CD4-positive, CD25-positive, alpha-beta regulatory T cell (primary cell): ENCODE measurements at regions not wholly inside any gene's neighbourhood (a gene's known extent, or its start where the extent isn't known, plus 50 kb on each side); places are given as distances from the start of the nearest gene placed in this dataset.

ENCODE experiments used
- ATAC-seq, 2 donors: fragments of 150-1000 bp; cut with Tn5 transposase; one replicate each; pipeline ENCODE4 v1.10.0; 2021; ENCODE audit warnings: low read depth in 2 of 2, moderate number of reproducible peaks in 2 of 2, moderate library complexity in 1 of 2
- DNase-seq, 3 donors: peaks; one replicate each; pipeline versions ENCODE4 v3.0.0 to v3.0.0-alpha.2; 2012 to 2022; ENCODE audit warnings: mixed read lengths in 1 of 3
- H3K27ac ChIP-seq: one replicate; pipeline ENCODE4 v1.7.0; 2013; ENCODE audit warnings: mild to moderate bottlenecking, low read length; ENCODE audit not compliant: insufficient read depth, poor library complexity, severe bottlenecking
- H3K27me3 ChIP-seq: one replicate; pipeline ENCODE4 v1.7.0; 2013; ENCODE audit warnings: low read length; ENCODE audit not compliant: control insufficient read depth, insufficient read depth
- H3K36me3 ChIP-seq: one replicate; pipeline ENCODE4 v1.7.0; 2013; ENCODE audit warnings: mild to moderate bottlenecking, low read length, moderate library complexity; ENCODE audit not compliant: control insufficient read depth, insufficient read depth
- H3K4me1 ChIP-seq: 2 replicates; pipeline ENCODE4 v1.7.0; 2013; ENCODE audit warnings: mild to moderate bottlenecking, low read length; ENCODE audit not compliant: insufficient read depth, control insufficient read depth, poor library complexity, severe bottlenecking
- H3K4me3 ChIP-seq: one replicate; pipeline ENCODE4 v1.7.0; 2013; ENCODE audit warnings: low read depth, mild to moderate bottlenecking, low read length, moderate library complexity
- H3K9me3 ChIP-seq, 2 experiments: 1 replicate in 1 of 2; 2 replicates in 1 of 2; pipeline ENCODE4 v1.7.0; 2013; ENCODE audit warnings: low read length in 2 of 2, mild to moderate bottlenecking in 1 of 2, moderate library complexity in 1 of 2; ENCODE audit not compliant: control insufficient read depth in 2 of 2
- H3K27ac Mint-ChIP-seq, 3 donors: one replicate each; pipeline ENCODE4 v1.8.0; 2020 to 2022; ENCODE audit warnings: mild to moderate bottlenecking in 3 of 3, mixed read lengths in 3 of 3, moderate library complexity in 2 of 3
- H3K27me3 Mint-ChIP-seq: one replicate; pipeline ENCODE4 v1.8.0; 2022; ENCODE audit warnings: mild to moderate bottlenecking, mixed read lengths
- H3K36me3 Mint-ChIP-seq: one replicate; pipeline ENCODE4 v1.8.0; 2020; ENCODE audit warnings: mixed read lengths
- H3K4me1 Mint-ChIP-seq, 4 donors: one replicate each; pipeline ENCODE4 v1.8.0; 2020 to 2022; ENCODE audit warnings: mixed read lengths in 4 of 4, mild to moderate bottlenecking in 1 of 4
- H3K4me3 Mint-ChIP-seq, 4 donors: one replicate each; pipeline ENCODE4 v1.8.0; 2020 to 2022; ENCODE audit warnings: mild to moderate bottlenecking in 4 of 4, mixed read lengths in 4 of 4, moderate library complexity in 3 of 4
- H3K9me3 Mint-ChIP-seq, 7 donors: one replicate each; pipeline ENCODE4 v1.8.0; 2020 to 2022; ENCODE audit warnings: mixed read lengths in 7 of 7, mild to moderate bottlenecking in 3 of 7, moderate library complexity in 2 of 7

- Mint-ChIP-seq H3K36me3 (no peaks in the 10 kb centered on the region), H3K9me3 (peaks cover 0 to 11% (median 0%) of the 10 kb centered on the region in 7 donors), H3K27ac (no peak overlapping the region), H3K4me3 (no peak overlapping the region), H3K4me1 (peaks cover 0 to 2% (median 0%) of the 10 kb centered on the region in 4 donors), H3K27me3 (no peaks in the 10 kb centered on the region)
- no peaks in the 10 kb centered on the region for H3K4me1 ChIP-seq
- ATAC-seq = no peak
- H3K4me3 ChIP-seq = no peak overlapping the region
- no peaks in the 10 kb centered on the region for H3K27me3 ChIP-seq
- H3K36me3 ChIP-seq = no peaks in the 10 kb centered on the region
- no peak for DNase-seq
- H3K9me3 ChIP-seq = no peaks in the 10 kb centered on the region
- H3K27ac ChIP-seq = no peak overlapping the region
Observed at GRCh38 chr3:68116580-68116979, 462.2 kb upstream of the SUCLG2 start.

- Histone ChIP-seq H3K4me1 (no peaks in the 10 kb centered on the region), H3K36me3 (no peaks in the 10 kb centered on the region), H3K27ac (no peak overlapping the region), H3K27me3 (no peaks in the 10 kb centered on the region), H3K9me3 (no peaks in the 10 kb centered on the region), H3K4me3 (no peak overlapping the region)
- H3K27ac Mint-ChIP-seq = no peak overlapping the region
- peaks cover 0 to 12% (median 3%) of the 10 kb centered on the region in 7 donors for H3K9me3 Mint-ChIP-seq
- no peak for ATAC-seq
- H3K4me1 Mint-ChIP-seq = peaks cover 0 to 8% (median 3%) of the 10 kb centered on the region in 4 donors
- DNase-seq = no peak
- no peak overlapping the region for H3K4me3 Mint-ChIP-seq
- peaks cover 16% of the 10 kb centered on the region for H3K36me3 Mint-ChIP-seq
- H3K27me3 Mint-ChIP-seq = no peaks in the 10 kb centered on the region
Observed at GRCh38 chr3:68103811-68104210, 449.4 kb upstream of the SUCLG2 start.

GRCh38 chr3:68090571-68090970 is 436.2 kb upstream of the SUCLG2 start:
- no peak for ATAC-seq
- Histone ChIP-seq H3K36me3 (no peaks in the 10 kb centered on the region), H3K4me3 (peak overlapping the region; percentile 58), H3K27ac (no peak overlapping the region), H3K4me1 (peaks cover 22% of the 10 kb centered on the region), H3K27me3 (no peaks in the 10 kb centered on the region), H3K9me3 (no peaks in the 10 kb centered on the region)
- Mint-ChIP-seq H3K27ac (peak overlapping the region in 2 of 3 donors; percentile 47 to 55), H3K4me3 (peak overlapping the region in 3 of 4 donors; percentile 42 to 66 (median 63)), H3K36me3 (no peaks in the 10 kb centered on the region), H3K27me3 (no peaks in the 10 kb centered on the region), H3K9me3 (no peaks in the 10 kb centered on the region), H3K4me1 (peaks cover 15 to 54% (median 40%) of the 10 kb centered on the region in 4 donors)
- DNase-seq = peak in 1 of 3 donors; percentile 4

- Mint-ChIP-seq H3K27ac (peak overlapping the region in 1 of 3 donors; percentile 1), H3K27me3 (no peaks in the 10 kb centered on the region), H3K4me1 (peaks cover 15 to 57% (median 41%) of the 10 kb centered on the region in 4 donors), H3K9me3 (no peaks in the 10 kb centered on the region), H3K36me3 (no peaks in the 10 kb centered on the region), H3K4me3 (peak overlapping the region in 2 of 4 donors; percentile 63 to 77)
- H3K9me3 ChIP-seq = no peaks in the 10 kb centered on the region
- DNase-seq (no peak), ATAC-seq (no peak)
- H3K27ac ChIP-seq = no peak overlapping the region
- peaks cover 22% of the 10 kb centered on the region for H3K4me1 ChIP-seq
- H3K4me3 ChIP-seq = peak overlapping the region; percentile 58
- H3K36me3 ChIP-seq = no peaks in the 10 kb centered on the region
- H3K27me3 ChIP-seq = no peaks in the 10 kb centered on the region
Observed at GRCh38 chr3:68089572-68090011, 435.2 kb upstream of the SUCLG2 start.

- Mint-ChIP-seq H3K9me3 (no peaks in the 10 kb centered on the region), H3K27me3 (no peaks in the 10 kb centered on the region), H3K27ac (peak overlapping the region; percentile 48 to 63 (median 61)), H3K36me3 (peaks cover 3% of the 10 kb centered on the region), H3K4me1 (peaks cover 15 to 56% (median 42%) of the 10 kb centered on the region in 4 donors), H3K4me3 (peak overlapping the region in 3 of 4 donors; percentile 13 to 42 (median 39))
- H3K27me3 ChIP-seq = no peaks in the 10 kb centered on the region
- no peaks in the 10 kb centered on the region for H3K9me3 ChIP-seq
- H3K4me1 ChIP-seq = peaks cover 22% of the 10 kb centered on the region
- ATAC-seq (no peak), DNase-seq (no peak)
- H3K36me3 ChIP-seq = no peaks in the 10 kb centered on the region
- H3K27ac ChIP-seq = no peak overlapping the region
- peak overlapping the region; percentile 68 for H3K4me3 ChIP-seq
Observed at GRCh38 chr3:68088636-68089035, 434.2 kb upstream of the SUCLG2 start.

GRCh38 chr3:68088216-68088615 is 433.8 kb upstream of the SUCLG2 start:
- DNase-seq (peak; percentile 18 to 72 (median 61)), ATAC-seq (peak; percentile 64 to 65)
- Histone ChIP-seq H3K27me3 (no peaks in the 10 kb centered on the region), H3K27ac (no peak overlapping the region), H3K36me3 (no peaks in the 10 kb centered on the region), H3K9me3 (no peaks in the 10 kb centered on the region), H3K4me1 (peaks cover 22% of the 10 kb centered on the region), H3K4me3 (peak overlapping the region; percentile 68)
- H3K4me1 Mint-ChIP-seq = peaks cover 15 to 56% (median 43%) of the 10 kb centered on the region in 4 donors
- H3K36me3 Mint-ChIP-seq = peaks cover 5% of the 10 kb centered on the region
- peak overlapping the region; percentile 48 to 63 (median 61) for H3K27ac Mint-ChIP-seq
- H3K27me3 Mint-ChIP-seq = no peaks in the 10 kb centered on the region
- H3K4me3 Mint-ChIP-seq = peak overlapping the region; percentile 13 to 42 (median 38)
- H3K9me3 Mint-ChIP-seq = no peaks in the 10 kb centered on the region

- Histone ChIP-seq H3K36me3 (no peaks in the 10 kb centered on the region), H3K4me3 (no peak overlapping the region), H3K9me3 (peaks cover 0 to 2% of the 10 kb centered on the region in 2 experiments), H3K4me1 (no peaks in the 10 kb centered on the region), H3K27ac (no peak overlapping the region), H3K27me3 (no peaks in the 10 kb centered on the region)
- ATAC-seq = no peak
- H3K9me3 Mint-ChIP-seq = peaks cover 5 to 10% (median 8%) of the 10 kb centered on the region in 7 donors
- no peak for DNase-seq
- H3K4me1 Mint-ChIP-seq = peaks cover 4 to 14% (median 9%) of the 10 kb centered on the region in 4 donors
- no peaks in the 10 kb centered on the region for H3K27me3 Mint-ChIP-seq
- H3K27ac Mint-ChIP-seq = no peak overlapping the region
- peaks cover 3% of the 10 kb centered on the region for H3K36me3 Mint-ChIP-seq
- H3K4me3 Mint-ChIP-seq = no peak overlapping the region
Observed at GRCh38 chr3:68072062-68072461, 417.6 kb upstream of the SUCLG2 start.

- no peak for DNase-seq
- Histone ChIP-seq H3K36me3 (no peaks in the 10 kb centered on the region), H3K4me1 (no peaks in the 10 kb centered on the region), H3K27ac (no peak overlapping the region), H3K4me3 (no peak overlapping the region), H3K9me3 (peaks cover 0 to 2% of the 10 kb centered on the region in 2 experiments), H3K27me3 (no peaks in the 10 kb centered on the region)
- Mint-ChIP-seq H3K4me3 (no peak overlapping the region), H3K4me1 (peaks cover 4 to 14% (median 8%) of the 10 kb centered on the region in 4 donors), H3K27ac (no peak overlapping the region), H3K9me3 (peaks cover 3 to 10% (median 7%) of the 10 kb centered on the region in 7 donors), H3K36me3 (peaks cover 7% of the 10 kb centered on the region), H3K27me3 (no peaks in the 10 kb centered on the region)
- ATAC-seq = no peak
Observed at GRCh38 chr3:68070186-68070585, 415.8 kb upstream of the SUCLG2 start.
